ELR (cell line): ENCODE measurements at regions not wholly inside any gene's neighbourhood (a gene's known extent, or its start where the extent isn't known, plus 50 kb on each side); places are given as distances from the start of the nearest gene placed in this dataset.

Experiments used
- DNase-seq: peaks from one replicate; pipeline ENCODE4 v3.0.0-alpha.2; 2015; ENCODE audit warnings: low read depth

- DNase-seq, result peak; percentile 2
Measured at GRCh38 chr2:119049968-119050704, 108.1 kb downstream of the MARCO start.
